Progenitor cell of endocrine pancreas (in vitro differentiated cells): ENCODE measurements at regions not wholly inside any gene's neighbourhood (a gene's known extent, or its start where the extent isn't known, plus 50 kb on each side); places are given as distances from the start of the nearest gene placed in this dataset.

Experiments
- DNase-seq: peaks from one replicate; pipeline ENCODE4 v3.0.0; 2021; ENCODE audit warnings: low spot score; ENCODE audit not compliant: unreplicated experiment
- H3K27ac Mint-ChIP-seq: 2 replicates; pipeline ENCODE4 v1.8.0; 2021; ENCODE audit warnings: mild to moderate bottlenecking, moderate library complexity, mixed read lengths
- H3K27me3 Mint-ChIP-seq: 2 replicates; pipeline ENCODE4 v1.8.0; 2021; ENCODE audit warnings: mixed read lengths
- H3K36me3 Mint-ChIP-seq: 2 replicates; pipeline ENCODE4 v1.8.0; 2022; ENCODE audit warnings: mixed read lengths; ENCODE audit not compliant: insufficient read depth
- H3K4me1 Mint-ChIP-seq: 2 replicates; pipeline ENCODE4 v1.8.0; 2021; ENCODE audit warnings: low read depth, mixed read lengths
- H3K4me3 Mint-ChIP-seq: 2 replicates; pipeline ENCODE4 v1.8.0; 2021; ENCODE audit warnings: low read depth, mild to moderate bottlenecking, moderate library complexity, mixed read lengths
- H3K9me3 Mint-ChIP-seq: 2 replicates; pipeline ENCODE4 v1.8.0; 2021; ENCODE audit warnings: low read depth, mixed read lengths
- CTCF ChIP-seq: fragments of 200-600 bp; sonication (generic); IDR thresholded peaks from one replicate; pipeline ENCODE4 v1.5.0; 2021; ENCODE audit warnings: antibody characterized with exemption, mild to moderate bottlenecking; ENCODE audit not compliant: unreplicated experiment

GRCh38 chr1:115181231-115181630 lies 91.9 kb upstream of the TSPAN2 start:
- H3K9me3 Mint-ChIP-seq = no peaks in the 10 kb centered on the region
- H3K27ac Mint-ChIP-seq = no peak overlapping the region
- H3K27me3 Mint-ChIP-seq = no peaks in the 10 kb centered on the region
- no peak for DNase-seq
- H3K4me3 Mint-ChIP-seq = no peak overlapping the region
- H3K4me1 Mint-ChIP-seq = peaks cover 6% of the 10 kb centered on the region
- no peak for TF ChIP-seq CTCF
- no peaks in the 10 kb centered on the region for H3K36me3 Mint-ChIP-seq

- H3K27me3 Mint-ChIP-seq = no peaks in the 10 kb centered on the region
- no peak for TF ChIP-seq CTCF
- DNase-seq = no peak
- H3K4me3 Mint-ChIP-seq = no peak overlapping the region
- no peak overlapping the region for H3K27ac Mint-ChIP-seq
- peaks cover 6% of the 10 kb centered on the region for H3K4me1 Mint-ChIP-seq
- no peaks in the 10 kb centered on the region for H3K36me3 Mint-ChIP-seq
- H3K9me3 Mint-ChIP-seq = no peaks in the 10 kb centered on the region
Measured at GRCh38 chr1:115179397-115180079, 90.2 kb upstream of the TSPAN2 start.

- TF ChIP-seq CTCF = no peak
- Mint-ChIP-seq H3K36me3 (no peaks in the 10 kb centered on the region), H3K4me3 (no peak overlapping the region), H3K9me3 (no peaks in the 10 kb centered on the region), H3K27me3 (no peaks in the 10 kb centered on the region), H3K4me1 (no peaks in the 10 kb centered on the region), H3K27ac (no peak overlapping the region)
- no peak for DNase-seq
Measured at GRCh38 chr1:115176189-115176588, 86.9 kb upstream of the TSPAN2 start.

- Mint-ChIP-seq H3K36me3 (no peaks in the 10 kb centered on the region), H3K9me3 (no peaks in the 10 kb centered on the region), H3K27ac (no peak overlapping the region), H3K4me1 (no peaks in the 10 kb centered on the region), H3K27me3 (no peaks in the 10 kb centered on the region), H3K4me3 (no peak overlapping the region)
- no peak for TF ChIP-seq CTCF
- DNase-seq = no peak
Measured at GRCh38 chr1:115175596-115175995, 86.3 kb upstream of the TSPAN2 start.

GRCh38 chr1:115173151-115173550 lies 83.8 kb upstream of the TSPAN2 start:
- Mint-ChIP-seq H3K27me3 (no peaks in the 10 kb centered on the region), H3K36me3 (no peaks in the 10 kb centered on the region), H3K4me1 (no peaks in the 10 kb centered on the region), H3K9me3 (no peaks in the 10 kb centered on the region), H3K4me3 (no peak overlapping the region), H3K27ac (no peak overlapping the region)
- no peak for DNase-seq
- TF ChIP-seq CTCF = no peak
